A549 (cell line): ENCODE measurements at regions not wholly inside any gene's neighbourhood (a gene's known extent, or its start where the extent isn't known, plus 50 kb on each side); places are given as distances from the start of the nearest gene placed in this dataset.

Experiments used
- CEBPB ChIP-seq, 2 experiments: fragments of >200 bp in 1 of 2; sonication (Bioruptor Twin) in 1 of 2; formaldehyde crosslinking in 1 of 2; IDR thresholded peaks; 2 replicates each; pipeline ENCODE4 v1.6.1; 2012 to 2016
- CTCF ChIP-seq: fragments of >200 bp; sonication (Bioruptor Twin); formaldehyde crosslinking; IDR thresholded peaks from 3 replicates; pipeline ENCODE4 v1.5.1; 2016
- E2F6 ChIP-seq: IDR thresholded peaks from 2 replicates; pipeline ENCODE4 v1.6.1; 2012; ENCODE audit warnings: low read depth, borderline replicate concordance
- EP300 ChIP-seq, 2 experiments: fragments of >200 bp; sonication (Bioruptor Twin); formaldehyde crosslinking; IDR thresholded peaks; 2 replicates in 1 of 2; 3 replicates in 1 of 2; pipeline ENCODE4 v1.6.1; 2016 to 2017
- FOXS1 ChIP-seq: fragments of 250-450 bp; sonication (Bioruptor Pico); IDR thresholded peaks from 2 replicates; pipeline ENCODE4 v1.5.0; 2020; ENCODE audit warnings: mild to moderate bottlenecking, moderate library complexity
- MAX ChIP-seq: IDR thresholded peaks from 2 replicates; pipeline ENCODE4 v1.6.1; 2012
- NPAS2 ChIP-seq: fragments of 250-450 bp; sonication (Bioruptor Pico); IDR thresholded peaks from 2 replicates; pipeline ENCODE4 v1.8.0; 2022; ENCODE audit warnings: mild to moderate bottlenecking, moderate library complexity, borderline replicate concordance
- POLR2AphosphoS2 ChIP-seq: conservative IDR thresholded peaks from 2 replicates; pipeline ENCODE4 v1.6.1; 2012; ENCODE audit warnings: low read length, improper control_type of control experiment, inconsistent platforms

- TF ChIP-seq CTCF (no peak), E2F6 (no peak), POLR2AphosphoS2 (no peak), FOXS1 (CRISPR knock-in tag) (no peak), EP300 (IDR thresholded peaks at IDR 0.05) (no peak), MAX (no peak), CEBPB (IDR thresholded peaks at IDR 0.05) (no peak), NPAS2 (no peak)
These were observed 553.2 kb downstream of the TUBA3C start for GRCh38 chr13:18628428-18628827.
